OCI-M1 (cell line): ENCODE measurements at regions not wholly inside any gene's neighbourhood (a gene's known extent, or its start where the extent isn't known, plus 50 kb on each side); places are given as distances from the start of the nearest gene placed in this dataset.

Source experiments
- DNase-seq: peaks from one replicate; lab custom pipeline; 2025; lab: John Stamatoyannopoulos, UW

DNA sequence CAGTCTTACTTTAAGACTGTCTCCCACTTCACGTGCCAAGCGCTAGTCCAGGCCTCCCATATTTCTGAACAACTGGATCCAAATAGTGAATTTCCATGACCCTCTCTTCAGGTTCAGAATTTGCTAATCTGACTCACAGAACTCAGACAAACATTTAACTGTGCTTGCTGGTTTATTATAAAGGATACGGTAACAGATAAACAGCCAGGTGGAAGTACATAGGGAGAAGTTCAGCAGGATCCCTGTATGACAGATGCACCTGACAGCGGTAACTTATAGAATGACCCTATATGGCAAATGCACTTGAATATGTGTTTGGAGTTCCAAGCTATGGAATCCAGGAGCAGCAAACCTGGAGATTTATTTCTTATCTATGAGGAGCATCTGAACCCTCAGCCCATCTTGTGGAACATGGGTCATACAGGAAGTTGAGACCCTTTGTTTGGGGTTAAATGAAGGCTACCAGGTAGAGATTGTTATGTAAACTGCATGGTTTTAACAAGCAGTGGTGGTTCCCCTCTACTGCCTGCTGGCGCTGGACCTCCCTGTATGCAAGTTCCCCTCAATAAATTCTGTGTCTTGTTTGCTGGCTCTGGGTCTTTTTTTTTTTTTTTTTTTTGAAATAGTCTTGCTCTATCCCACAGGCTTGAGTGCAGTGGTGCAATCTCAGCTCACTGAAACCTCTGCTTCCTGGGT, 622.6 kb downstream of the KCNJ2 start:
- no peak for DNase-seq

- no peak for DNase-seq
Observed at GRCh38 chr17:70794738-70795137, 625.4 kb downstream of the KCNJ2 start.

DNA sequence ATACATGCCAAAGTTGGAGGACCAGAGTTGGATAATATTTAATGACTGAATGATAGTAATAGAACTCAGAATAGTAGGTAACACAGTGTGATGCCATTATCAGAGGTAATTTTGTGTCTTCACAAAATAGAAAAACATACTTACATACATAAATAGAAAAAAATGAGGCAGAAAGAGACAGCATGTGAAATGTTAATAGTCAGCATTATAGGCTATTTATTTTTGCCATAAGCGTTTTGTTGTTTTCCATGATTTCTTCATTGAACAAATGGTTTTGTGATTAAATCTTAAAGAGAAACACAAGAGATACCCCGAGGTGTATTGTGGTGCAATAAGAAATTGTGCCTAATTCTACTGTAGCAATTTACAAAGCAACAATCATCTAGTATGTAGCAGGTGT, 626.3 kb downstream of the KCNJ2 start:
- DNase-seq, result no peak

DNA sequence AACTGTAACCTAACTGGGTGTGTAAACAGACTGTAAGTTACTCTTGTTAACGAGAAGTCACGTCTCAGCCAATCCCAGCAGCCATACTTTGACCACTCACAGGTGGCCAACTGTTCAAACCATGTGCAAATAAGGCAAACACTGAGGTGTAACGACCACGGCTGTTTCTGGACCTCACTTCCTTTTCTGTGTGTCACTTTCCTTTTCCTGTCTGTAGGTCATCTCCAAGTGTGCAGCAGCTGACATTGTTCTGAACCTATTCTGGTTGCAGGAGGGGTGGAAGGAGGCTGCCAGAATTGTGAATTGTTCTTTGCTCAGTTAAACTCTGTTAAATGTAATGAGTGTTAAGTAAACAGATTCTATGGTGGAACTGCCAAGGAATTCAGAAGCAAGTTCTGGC, 627.4 kb downstream of the KCNJ2 start:
- DNase-seq, result no peak

DNA sequence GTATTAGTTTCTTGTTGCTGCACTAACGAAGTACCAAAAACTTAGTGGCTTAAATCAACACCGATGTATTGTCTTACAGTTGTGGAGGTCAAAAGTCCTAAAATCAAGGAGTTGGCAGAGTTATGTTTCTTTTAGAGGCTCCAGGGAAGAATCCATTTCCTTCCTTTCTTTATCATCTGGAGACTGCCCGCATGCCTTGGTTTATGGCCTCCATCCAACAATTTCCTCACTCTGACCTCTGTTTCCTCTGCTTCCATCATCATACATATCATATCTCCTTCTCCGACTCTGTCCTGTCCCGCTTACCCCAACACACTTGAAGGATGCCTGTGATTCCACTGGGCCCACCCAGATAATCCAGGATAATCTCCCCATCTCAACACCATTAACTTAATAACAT, 627.8 kb downstream of the KCNJ2 start:
- no peak for DNase-seq

DNA sequence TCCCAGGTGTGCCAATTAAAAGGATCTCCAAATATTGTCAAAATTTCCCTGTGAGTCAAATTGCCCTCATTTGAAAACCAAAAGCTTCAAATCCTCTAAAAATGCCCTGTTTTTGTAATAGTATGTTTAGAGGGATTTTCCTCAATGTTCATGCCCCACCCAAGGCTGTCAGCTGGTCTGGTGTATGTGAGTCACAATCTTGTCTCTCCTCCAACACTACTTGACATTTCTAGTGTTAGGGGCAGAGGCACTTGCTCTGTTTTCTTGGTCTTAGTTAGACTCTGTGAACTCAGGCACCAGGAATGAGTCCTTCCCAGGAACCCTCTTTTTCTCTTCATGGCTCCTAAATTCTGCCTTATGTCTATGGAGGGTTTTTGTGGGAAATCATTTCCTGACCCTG, 634.8 kb downstream of the KCNJ2 start:
- DNase-seq, result no peak

GRCh38 chr17:70808596-70808995, 639.3 kb downstream of the KCNJ2 start:
- peak; percentile 36 for DNase-seq

DNA sequence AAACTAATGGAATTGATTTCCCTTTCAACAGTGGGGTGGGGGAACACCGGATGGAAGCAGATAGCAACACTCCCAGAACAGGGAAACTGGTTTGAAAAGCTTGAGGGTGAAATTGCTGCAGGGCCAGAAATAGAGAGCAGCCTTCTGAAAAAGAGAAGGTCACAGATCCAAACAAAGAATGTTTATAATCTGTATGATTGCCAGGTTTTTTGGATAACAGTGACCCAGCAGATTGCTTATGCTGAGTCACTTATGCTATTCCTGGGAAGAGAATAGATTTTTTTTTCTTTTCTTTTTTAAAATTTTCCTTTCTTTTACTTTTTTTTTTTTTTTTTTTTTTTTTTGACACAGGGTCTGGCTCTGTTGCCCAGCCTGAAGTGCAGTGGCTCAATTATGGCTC, 641.3 kb downstream of the KCNJ2 start:
- DNase-seq, result no peak

DNA sequence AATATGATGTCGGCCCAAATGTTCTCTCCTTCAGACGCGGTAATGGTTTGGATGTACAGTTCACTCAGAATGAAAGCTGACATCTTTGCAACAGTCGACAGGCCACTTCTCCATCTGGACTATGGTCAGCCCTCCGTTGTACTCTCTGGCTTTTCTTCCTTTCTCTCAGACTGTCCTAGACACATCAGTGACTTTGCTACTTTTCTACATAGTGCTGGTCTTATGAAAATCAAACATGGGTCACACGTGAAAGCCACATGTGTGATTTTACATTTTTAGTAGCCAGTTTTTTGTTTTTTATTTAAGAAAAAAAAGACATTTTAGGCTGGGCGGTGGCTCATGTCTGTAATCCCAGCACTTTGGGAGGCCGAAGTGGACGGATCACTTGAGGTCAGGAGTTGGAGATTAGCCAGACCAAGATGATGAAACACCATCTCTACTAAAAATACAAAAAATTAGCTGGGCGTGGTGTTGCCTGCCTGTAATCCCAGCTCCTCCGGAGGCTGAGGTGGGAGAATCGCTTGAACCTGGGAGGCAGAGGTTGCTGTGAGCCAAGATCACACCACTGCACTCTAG, 644.1 kb downstream of the KCNJ2 start:
- peak; percentile 64 for DNase-seq

- DNase-seq, result no peak
Observed at GRCh38 chr17:70819183-70819582, 649.9 kb downstream of the KCNJ2 start.

DNA sequence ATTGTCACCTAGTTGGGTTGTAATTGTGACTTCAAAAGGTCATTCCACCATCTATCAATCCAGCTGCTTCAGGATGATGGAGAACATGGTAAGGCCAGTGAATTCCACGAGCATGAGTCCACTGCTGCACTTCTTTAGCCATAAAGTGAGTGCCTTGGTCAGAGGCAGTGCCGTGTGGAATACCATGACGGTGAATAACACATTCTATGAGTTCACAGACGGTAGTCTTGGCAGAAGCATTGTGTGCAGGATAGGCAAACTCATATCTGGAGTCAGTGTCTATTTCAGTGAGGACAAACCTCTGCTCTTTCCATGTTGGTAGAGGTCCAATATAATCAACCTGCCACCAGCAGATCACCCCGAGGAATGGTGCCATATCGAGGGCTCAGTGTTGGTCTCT, 650.9 kb downstream of the KCNJ2 start:
- no peak for DNase-seq

DNA sequence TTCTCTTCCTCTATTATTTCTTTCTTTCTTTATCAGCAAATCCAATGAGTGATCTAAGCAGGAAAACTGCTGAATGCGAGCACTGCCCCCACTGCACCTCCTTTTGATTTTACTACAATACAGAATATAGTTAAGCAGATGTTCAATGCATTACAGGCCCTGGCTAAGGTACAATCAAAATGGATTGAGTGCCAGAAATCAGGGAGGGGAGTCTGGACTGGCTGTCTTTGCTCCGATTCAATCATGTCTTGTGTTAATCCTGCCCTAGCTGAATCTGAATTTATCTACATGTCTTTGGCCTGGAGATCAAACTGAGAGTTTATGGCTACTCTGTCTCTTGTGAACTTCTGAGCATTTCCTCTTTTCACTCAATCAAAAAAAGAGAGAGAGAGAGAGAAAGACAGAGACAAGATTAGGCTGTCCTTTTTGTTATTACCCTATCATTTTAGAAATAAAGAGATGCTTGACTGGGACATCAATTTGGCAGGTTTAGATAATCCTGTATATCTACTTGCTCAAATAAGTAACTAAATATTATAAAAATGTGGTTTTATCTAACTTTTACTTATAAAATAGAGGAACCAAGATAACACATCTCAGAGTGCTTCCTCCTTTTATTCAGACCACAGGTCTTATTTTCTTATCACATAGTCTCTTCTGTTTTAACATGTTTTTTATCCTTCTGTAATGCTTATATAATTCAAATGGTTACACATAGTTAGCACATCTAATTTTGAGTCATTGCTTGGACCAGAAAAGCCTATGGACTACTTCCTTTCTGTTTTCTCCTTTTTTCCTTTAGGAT, 656.2 kb downstream of the KCNJ2 start:
- peak; percentile 62 for DNase-seq

- DNase-seq, result no peak
Observed at GRCh38 chr17:70829876-70830275, 660.5 kb downstream of the KCNJ2 start.

DNA sequence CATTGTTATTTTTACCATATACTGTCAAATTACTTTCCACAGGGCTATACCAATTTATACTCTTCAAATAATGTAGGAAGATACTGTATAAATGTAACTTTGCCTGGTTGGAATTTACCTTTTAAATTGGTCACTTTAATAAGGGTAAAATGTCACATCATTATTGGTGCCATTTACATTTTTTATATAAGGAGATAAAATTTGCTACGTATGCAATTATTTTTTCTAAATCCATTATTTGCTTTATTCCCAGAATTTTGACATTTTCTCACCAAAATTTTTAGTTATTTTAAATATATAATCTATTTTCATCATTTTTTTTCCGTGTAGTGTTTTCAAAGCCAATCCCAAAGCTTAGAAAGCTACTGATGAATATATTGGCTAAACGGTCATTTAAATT, 664.7 kb downstream of the KCNJ2 start:
- no peak for DNase-seq

GRCh38 chr17:70848785-70849184, 679.5 kb downstream of the KCNJ2 start:
- no peak for DNase-seq

DNA sequence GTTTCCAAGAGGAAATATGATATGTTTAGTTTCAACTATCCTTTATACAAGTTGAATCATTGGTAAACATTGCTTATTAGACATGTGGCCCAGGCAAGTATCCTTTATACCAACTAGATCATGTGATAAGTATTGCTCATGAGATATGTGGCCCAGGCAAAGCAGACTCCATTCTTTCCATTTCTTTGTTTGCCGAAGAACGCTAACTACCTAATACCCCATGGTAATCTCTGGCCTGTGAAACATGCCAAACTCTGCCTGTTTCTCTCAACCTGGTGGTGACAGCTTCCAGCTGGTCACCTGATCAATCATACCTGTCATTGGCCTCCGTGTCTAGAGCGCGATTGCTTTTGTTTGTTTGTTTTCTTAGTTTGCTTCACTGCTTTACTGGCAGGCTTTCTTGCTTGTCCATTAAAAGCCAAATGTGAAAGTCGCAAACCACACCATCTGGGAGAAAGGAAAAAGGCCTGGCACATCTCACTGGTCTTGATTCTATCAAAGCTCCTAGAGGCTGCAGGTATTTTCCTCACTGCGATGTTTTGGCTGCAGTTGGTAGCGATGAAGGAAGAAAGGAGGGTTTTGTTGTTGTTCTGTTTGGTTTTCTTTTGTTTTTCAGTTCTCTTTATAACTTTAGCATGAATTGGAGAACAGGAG, 686.2 kb downstream of the KCNJ2 start:
- DNase-seq, result no peak

DNA sequence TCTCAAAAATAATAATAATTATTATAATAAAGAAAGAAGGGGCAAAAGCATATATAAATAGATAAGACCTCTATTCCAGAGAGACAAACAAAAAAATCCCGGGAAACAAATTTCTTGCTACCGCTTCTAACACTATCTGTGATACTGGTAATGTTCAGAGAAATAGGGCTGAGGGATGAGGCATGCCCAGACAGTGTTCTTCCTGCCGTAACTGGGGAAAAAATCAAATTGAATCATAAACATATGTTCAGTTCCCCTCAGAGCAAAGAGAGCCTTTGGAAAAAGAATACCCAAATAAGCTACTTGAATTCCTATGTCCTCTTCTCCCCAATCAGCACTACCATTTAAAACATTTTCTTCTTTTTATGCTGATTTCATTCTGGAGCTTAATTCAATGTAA, 688.0 kb downstream of the KCNJ2 start:
- no peak for DNase-seq

- DNase-seq, result no peak
Observed at GRCh38 chr17:70859829-70860228, 690.5 kb downstream of the KCNJ2 start.

- DNase-seq, result no peak
Observed at GRCh38 chr17:70862295-70862694, 693.0 kb downstream of the KCNJ2 start.

- peak; percentile 17 for DNase-seq
Observed at GRCh38 chr17:70863436-70864248, 694.3 kb downstream of the KCNJ2 start.

GRCh38 chr17:70865993-70866804, 696.9 kb downstream of the KCNJ2 start:
- no peak for DNase-seq
